HEK293T (cell line): ENCODE measurements at regions not wholly inside any gene's neighbourhood (a gene's known extent, or its start where the extent isn't known, plus 50 kb on each side); places are given as distances from the start of the nearest gene placed in this dataset.

Experiments used
- BHLHE40 ChIP-seq: fragments of 450-650 bp; IDR thresholded peaks from 2 replicates; pipeline ENCODE4 v1.6.1; 2016; ENCODE audit warnings: mild to moderate bottlenecking, moderate library complexity, borderline replicate concordance
- FOXM1 ChIP-seq: fragments of 450-650 bp; IDR thresholded peaks from 2 replicates; pipeline ENCODE4 v1.6.1; 2017; ENCODE audit warnings: mild to moderate bottlenecking, borderline replicate concordance
- ZNF384 ChIP-seq: fragments of 450-650 bp; IDR thresholded peaks from 2 replicates; pipeline ENCODE4 v1.6.1; 2016

- TF ChIP-seq BHLHE40: no peak
- TF ChIP-seq ZNF384: no peak
- TF ChIP-seq FOXM1: no peak
Observed at GRCh38 chr9:113687680-113688371, 188.3 kb upstream of the ZNF618 start.
